ENCODE measurements at regions not wholly inside any gene's neighbourhood (a gene's known extent, or its start where the extent isn't known, plus 50 kb on each side); places are given as distances from the start of the nearest gene placed in this dataset.

GRCh38 chr9:108019821-108020220 is 530.3 kb upstream of the KLF4 start:
- no peak for TF ChIP-seq CTCF (conservative IDR thresholded peaks at IDR 0.05; ENCODE audit: low read length)
- no peak for TF ChIP-seq EZH2phosphoT487 (IDR thresholded peaks at IDR 0.05; ENCODE audit: borderline replicate concordance)

All from Loucy (cell line).